ES-I3 (cell line): ENCODE measurements at regions not wholly inside any gene's neighbourhood (a gene's known extent, or its start where the extent isn't known, plus 50 kb on each side); places are given as distances from the start of the nearest gene placed in this dataset.

Source experiments
- H3K36me3 ChIP-seq: 2 replicates; pipeline ENCODE4 v1.6.1; 2013; ENCODE audit warnings: mild to moderate bottlenecking, low read length, control low read depth, moderate library complexity; ENCODE audit not compliant: insufficient read depth
- H3K4me1 ChIP-seq: 2 replicates; pipeline ENCODE4 v1.6.1; 2013; ENCODE audit warnings: mild to moderate bottlenecking, control low read depth, low read length; ENCODE audit not compliant: insufficient read depth
- H3K9ac ChIP-seq: 2 replicates; pipeline ENCODE4 v1.6.1; 2013; ENCODE audit warnings: low read depth, mild to moderate bottlenecking, low read length, moderate library complexity
- H3K9me3 ChIP-seq: 2 replicates; pipeline ENCODE4 v1.6.1; 2013; ENCODE audit warnings: mild to moderate bottlenecking, low read length, moderate library complexity; ENCODE audit not compliant: control insufficient read depth, insufficient read depth

DNA sequence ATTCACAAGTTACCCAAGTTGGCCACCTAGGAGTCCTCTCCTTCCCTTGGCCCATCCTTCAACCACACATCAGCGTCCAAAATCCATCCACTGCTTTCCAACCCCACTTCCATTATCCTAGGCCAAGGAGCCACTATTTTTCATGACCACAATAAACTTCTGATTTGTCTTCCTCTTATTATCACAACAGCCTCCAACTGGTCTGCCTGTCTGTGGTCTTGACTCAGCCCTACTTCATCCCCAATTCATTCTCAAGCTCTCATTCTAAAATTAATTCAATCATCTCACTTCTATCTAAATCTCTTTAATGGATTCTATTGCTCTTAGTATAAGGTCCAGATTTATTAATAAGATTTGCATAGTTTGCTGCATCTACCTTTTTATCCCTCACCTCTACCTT is 189.0 kb upstream of the PRDM1 start:
- Histone ChIP-seq H3K9ac (no peak overlapping the region), H3K9me3 (peaks cover 8% of the 10 kb centered on the region; the same call in 1 of the 2 replicates), H3K36me3 (no peaks in the 10 kb centered on the region), H3K4me1 (no peaks in the 10 kb centered on the region)

- H3K9me3 ChIP-seq, result peaks cover 8% of the 10 kb centered on the region; the same call in 1 of the 2 replicates
- H3K9ac ChIP-seq, result no peak overlapping the region
- H3K4me1 ChIP-seq, result no peaks in the 10 kb centered on the region
- no peaks in the 10 kb centered on the region for H3K36me3 ChIP-seq
Measured at GRCh38 chr6:105896821-105897095, 189.4 kb upstream of the PRDM1 start.

GRCh38 chr6:105896052-105896820 is 189.9 kb upstream of the PRDM1 start:
- Histone ChIP-seq H3K9ac (no peak overlapping the region), H3K4me1 (no peaks in the 10 kb centered on the region), H3K9me3 (peaks cover 8% of the 10 kb centered on the region; the same call in 1 of the 2 replicates), H3K36me3 (no peaks in the 10 kb centered on the region)

GRCh38 chr6:105894556-105894955 is 191.6 kb upstream of the PRDM1 start:
- Histone ChIP-seq H3K9me3 (0 out of 2 replicates have a peak, but pooled peaks cover under 1% of the 10 kb centered on the region), H3K4me1 (no peaks in the 10 kb centered on the region), H3K9ac (no peak overlapping the region), H3K36me3 (no peaks in the 10 kb centered on the region)

GRCh38 chr6:105893741-105894140 is 192.4 kb upstream of the PRDM1 start:
- Histone ChIP-seq H3K9ac (no peak overlapping the region), H3K9me3 (no peaks in the 10 kb centered on the region), H3K36me3 (no peaks in the 10 kb centered on the region), H3K4me1 (no peaks in the 10 kb centered on the region)

- H3K36me3 ChIP-seq, result no peaks in the 10 kb centered on the region
- H3K9me3 ChIP-seq, result no peaks in the 10 kb centered on the region
- H3K9ac ChIP-seq, result no peak overlapping the region
- no peaks in the 10 kb centered on the region for H3K4me1 ChIP-seq
Measured at GRCh38 chr6:105892577-105893262, 193.4 kb upstream of the PRDM1 start.

DNA sequence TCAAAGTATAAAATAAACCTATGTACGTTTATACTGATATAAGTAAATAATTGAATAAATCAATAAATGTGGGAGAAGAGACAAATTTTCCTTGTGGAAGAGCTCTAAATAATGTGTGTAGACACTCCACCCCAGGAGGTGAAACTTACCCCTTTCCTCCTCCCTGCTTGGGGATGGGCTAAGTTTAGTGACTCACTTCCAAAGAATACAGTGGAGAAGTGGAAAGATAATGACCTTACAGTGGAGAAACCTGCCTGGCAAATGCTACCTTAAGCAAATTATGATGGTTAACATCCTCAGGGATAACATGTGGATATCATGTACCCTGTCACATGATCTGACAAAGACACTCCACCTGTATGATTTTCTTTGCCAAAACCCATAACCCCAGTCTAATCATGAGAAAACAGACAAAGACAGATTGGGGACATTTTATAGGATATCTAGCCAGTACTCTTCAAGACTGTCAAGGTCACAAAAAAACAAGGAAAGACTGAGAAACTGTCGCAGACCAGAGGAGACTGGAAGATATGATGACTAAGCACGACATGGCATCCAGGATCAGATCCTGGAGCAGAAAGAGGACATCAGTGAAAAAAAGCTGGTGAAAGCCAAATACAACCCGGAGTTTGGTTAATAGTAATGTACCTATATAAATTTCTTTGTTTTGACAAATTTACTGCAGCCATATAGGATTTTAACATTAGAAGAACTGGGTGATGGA is 195.5 kb upstream of the PRDM1 start:
- H3K9me3 ChIP-seq, result no peaks in the 10 kb centered on the region

DNA sequence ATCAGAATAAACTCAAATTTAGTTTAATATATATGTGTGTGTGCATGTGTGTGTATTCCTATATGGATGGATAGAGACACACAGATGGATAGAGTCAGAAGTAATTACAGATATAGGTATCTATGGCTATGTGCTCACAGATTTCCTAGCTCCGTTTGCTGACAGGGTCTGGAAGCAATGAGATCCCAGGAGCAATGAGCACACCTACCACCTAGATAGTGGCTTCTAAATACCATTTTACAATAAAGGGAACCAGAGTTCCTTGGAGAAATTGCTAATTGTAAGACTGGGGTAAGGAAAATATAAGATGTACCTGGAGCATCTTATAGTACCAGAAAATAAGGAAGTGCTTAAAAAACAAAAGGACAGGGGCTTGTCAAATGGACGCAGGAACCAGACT is 196.2 kb upstream of the PRDM1 start:
- Histone ChIP-seq H3K4me1 (no peaks in the 10 kb centered on the region; the same call in 1 of the 2 replicates), H3K9ac (no peak overlapping the region), H3K36me3 (no peaks in the 10 kb centered on the region), H3K9me3 (no peaks in the 10 kb centered on the region)

More for the DNA sequence above, 195.5 kb upstream of the PRDM1 start:
- no peaks in the 10 kb centered on the region; the same call in 1 of the 2 replicates for H3K4me1 ChIP-seq
- no peaks in the 10 kb centered on the region for H3K36me3 ChIP-seq
- no peak overlapping the region for H3K9ac ChIP-seq

DNA sequence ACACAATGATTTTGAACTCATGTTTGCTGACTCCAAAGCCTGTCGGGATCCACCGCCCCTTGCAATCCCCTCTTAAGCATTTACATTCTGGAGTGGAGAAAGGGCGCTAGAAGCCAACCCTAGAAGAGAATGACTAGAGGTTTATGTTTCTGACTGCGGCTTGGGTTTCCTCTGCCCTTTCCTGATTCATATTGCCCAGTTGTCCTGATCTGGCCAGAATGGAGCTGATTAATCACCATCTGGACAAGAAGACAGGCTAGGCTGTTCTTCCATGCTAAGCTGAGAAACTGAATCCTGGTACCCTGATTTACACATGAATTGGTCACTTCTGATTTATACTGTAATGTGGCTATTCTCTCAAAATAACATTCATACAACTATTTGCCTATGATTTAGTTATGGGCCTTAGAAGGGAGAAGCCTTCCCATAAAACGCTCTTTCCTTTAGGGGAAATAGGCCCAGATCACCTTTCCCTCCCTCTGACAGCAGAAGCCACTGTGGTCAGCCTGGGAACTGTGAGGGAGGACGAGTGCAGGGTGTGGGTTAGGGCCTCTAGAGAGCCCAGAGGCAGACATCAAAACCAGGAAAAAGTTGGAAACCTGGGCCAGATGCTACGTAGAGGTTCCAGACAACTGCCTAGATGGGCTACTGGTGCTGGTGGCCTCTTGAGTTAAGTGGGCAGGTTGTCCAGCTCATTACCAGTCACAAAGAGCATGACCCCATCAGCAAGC is 199.2 kb upstream of the PRDM1 start:
- H3K4me1 ChIP-seq, result no peaks in the 10 kb centered on the region; the same call in 1 of the 2 replicates
- H3K36me3 ChIP-seq, result no peaks in the 10 kb centered on the region
- H3K9ac ChIP-seq, result no peak overlapping the region
- no peaks in the 10 kb centered on the region for H3K9me3 ChIP-seq

DNA sequence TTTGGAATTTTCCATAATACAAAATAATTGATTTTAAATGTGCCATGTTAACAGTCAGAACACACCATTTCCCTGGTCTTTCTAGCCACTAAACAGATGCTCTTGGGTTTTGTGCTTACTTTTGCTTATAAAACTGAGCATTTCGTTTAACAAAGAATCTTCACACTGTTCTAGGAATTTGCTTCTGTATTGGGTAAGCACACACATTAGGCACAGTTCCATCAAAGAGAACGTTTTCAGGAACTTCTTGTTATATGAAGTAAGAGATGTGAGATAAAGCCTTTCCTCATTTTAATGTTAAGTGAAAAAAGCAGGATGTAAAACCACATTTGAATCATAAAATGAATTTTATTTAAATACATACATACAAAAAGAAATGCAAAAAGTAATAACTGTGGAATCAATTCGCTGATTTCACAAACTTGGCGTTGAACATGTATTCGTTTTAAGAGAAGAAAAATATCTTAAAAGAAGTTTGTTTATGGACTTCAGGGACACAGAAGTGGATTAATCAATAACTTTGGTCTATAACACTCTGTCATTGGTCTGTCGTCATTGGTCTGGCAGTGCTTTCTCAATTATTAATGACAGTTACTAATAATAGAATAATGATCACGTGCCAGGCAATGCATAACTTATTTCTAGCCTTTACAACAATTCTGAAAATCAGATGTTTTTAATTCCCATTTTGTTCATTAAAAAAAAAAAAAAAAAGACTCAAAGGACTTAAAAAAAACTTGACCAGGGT is 199.9 kb upstream of the PRDM1 start:
- Histone ChIP-seq H3K4me1 (no peaks in the 10 kb centered on the region; the same call in 1 of the 2 replicates), H3K9ac (no peak overlapping the region), H3K9me3 (no peaks in the 10 kb centered on the region), H3K36me3 (no peaks in the 10 kb centered on the region)

GRCh38 chr6:105884426-105884825 is 201.7 kb upstream of the PRDM1 start:
- Histone ChIP-seq H3K4me1 (no peaks in the 10 kb centered on the region; the same call in 1 of the 2 replicates), H3K9ac (no peak overlapping the region), H3K36me3 (no peaks in the 10 kb centered on the region), H3K9me3 (no peaks in the 10 kb centered on the region)

- H3K36me3 ChIP-seq, result no peaks in the 10 kb centered on the region
- H3K4me1 ChIP-seq, result no peaks in the 10 kb centered on the region; the same call in 1 of the 2 replicates
- no peaks in the 10 kb centered on the region for H3K9me3 ChIP-seq
- no peak overlapping the region for H3K9ac ChIP-seq
Measured at GRCh38 chr6:105884011-105884410, 202.1 kb upstream of the PRDM1 start.

DNA sequence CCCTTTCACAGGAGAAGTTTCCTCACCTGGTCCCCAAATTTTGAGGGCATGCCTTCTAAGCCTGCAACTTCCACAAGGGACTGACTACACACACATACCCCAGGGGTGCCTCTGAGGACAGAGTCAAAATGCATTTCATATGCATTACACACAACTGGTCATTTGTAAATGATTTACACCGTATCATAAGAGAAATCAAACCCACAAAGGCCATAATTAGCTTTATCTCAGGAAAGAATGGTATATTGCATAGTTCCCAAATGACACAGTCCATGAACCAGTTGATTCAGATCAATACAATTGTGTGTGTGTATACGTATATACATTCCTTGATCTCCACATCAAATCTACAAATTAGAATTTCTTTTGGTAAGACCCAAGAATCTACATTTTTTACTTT is 203.3 kb upstream of the PRDM1 start:
- Histone ChIP-seq H3K9ac (no peak overlapping the region), H3K4me1 (no peaks in the 10 kb centered on the region; the same call in 1 of the 2 replicates), H3K9me3 (no peaks in the 10 kb centered on the region), H3K36me3 (no peaks in the 10 kb centered on the region)
